ENCODE measurements at regions not wholly inside any gene's neighbourhood (a gene's known extent, or its start where the extent isn't known, plus 50 kb on each side); places are given as distances from the start of the nearest gene placed in this dataset.
"Not testable (repeated sequence)": the region's sequence is repeated elsewhere in the genome, so short reads cannot be mapped to it uniquely, and the experiment has no call there.

DNA sequence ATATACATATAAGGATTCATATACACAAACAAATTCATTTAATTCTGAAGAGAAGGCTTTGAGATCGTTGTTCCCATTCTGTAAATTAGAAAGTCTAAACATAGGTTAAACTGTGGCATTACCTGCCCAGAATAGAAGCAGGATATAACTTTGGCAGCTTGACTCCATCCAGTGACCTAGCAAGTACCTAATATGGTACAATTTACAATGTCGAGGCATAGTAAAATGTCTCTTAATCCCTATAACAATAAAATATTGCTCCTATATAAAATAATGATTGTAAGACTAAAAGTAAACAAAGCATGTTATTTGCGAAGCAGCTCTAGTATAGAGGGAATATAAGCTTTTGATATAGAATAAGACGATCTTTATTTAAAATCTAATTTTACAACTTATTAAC is 756.0 kb downstream of the LUZP2 start:
- Histone ChIP-seq H3K9me3 (ENCODE audit: control extremely low read depth in 1 of 5, control insufficient read depth in 4 of 5, insufficient read depth in 2 of 5, low read depth in 1 of 5, low read length in 4 of 5) (no peaks in the 10 kb centered on the region), H3K36me3 (ENCODE audit: control insufficient read depth in 4 of 4, insufficient read depth in 4 of 4, low read length in 3 of 4) (no peaks in the 10 kb centered on the region), H3K27me3 (replicated peaks in 2 of 5; ENCODE audit: control insufficient read depth in 4 of 5, insufficient read depth in 5 of 5, low read length in 4 of 5) (no peaks in the 10 kb centered on the region), H3K27ac (ENCODE audit: insufficient read depth in 1 of 2, low read depth in 1 of 2, low read length in 2 of 2, poor library complexity in 1 of 2, severe bottlenecking in 2 of 2) (no peak overlapping the region), H3K4me3 (ENCODE audit: control insufficient read depth in 1 of 7, extremely low read depth in 1 of 7, insufficient read depth in 4 of 7, low read depth in 2 of 7, low read length in 6 of 7) (no peak overlapping the region), H3K4me1 (ENCODE audit: control extremely low read depth in 1 of 4, control insufficient read depth in 4 of 4, insufficient read depth in 4 of 4, low read length in 3 of 4) (no peaks in the 10 kb centered on the region)
- ChIA-PET CTCF (no interaction called here), POLR2A (no interaction called here)
- WGBS (ENCODE audit: insufficient coverage) = no CpG with 5 or more reads among the region's 4 CpGs
- no peak for DNase-seq

DNA sequence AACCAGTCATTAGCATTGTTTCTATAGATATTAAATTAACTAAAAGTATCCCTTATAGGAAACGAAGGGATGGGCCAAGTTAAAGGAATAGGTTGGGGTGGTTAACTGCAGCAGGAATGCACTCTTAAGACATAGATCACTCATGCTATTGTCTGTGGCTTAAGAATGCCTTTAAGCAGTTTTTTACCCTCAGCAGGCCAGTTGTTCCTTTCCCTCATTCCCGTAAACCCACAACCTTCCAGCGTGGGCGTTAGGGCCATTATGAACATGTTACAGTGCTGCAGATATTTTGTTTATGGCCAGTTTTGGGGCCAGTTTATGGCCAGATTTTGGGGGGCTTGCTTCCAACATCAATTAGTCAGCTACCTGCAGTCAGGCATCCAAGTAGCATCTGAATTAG is 767.0 kb downstream of the LUZP2 start:
- POLR2A ChIA-PET; DNase-seq; CTCF ChIA-PET; H3K27ac ChIP-seq (ENCODE audit: insufficient read depth in 1 of 2, low read depth in 1 of 2, low read length in 2 of 2, poor library complexity in 1 of 2, severe bottlenecking in 2 of 2); H3K4me3 ChIP-seq (ENCODE audit: control insufficient read depth in 1 of 7, extremely low read depth in 1 of 7, insufficient read depth in 4 of 7, low read depth in 2 of 7, low read length in 6 of 7); H3K36me3 ChIP-seq (ENCODE audit: control insufficient read depth in 4 of 4, insufficient read depth in 4 of 4, low read length in 3 of 4); H3K27me3 ChIP-seq (replicated peaks in 2 of 5; ENCODE audit: control insufficient read depth in 4 of 5, insufficient read depth in 5 of 5, low read length in 4 of 5); H3K9me3 ChIP-seq (ENCODE audit: control extremely low read depth in 1 of 5, control insufficient read depth in 4 of 5, insufficient read depth in 2 of 5, low read depth in 1 of 5, low read length in 4 of 5); H3K4me1 ChIP-seq (ENCODE audit: control extremely low read depth in 1 of 4, control insufficient read depth in 4 of 4, insufficient read depth in 4 of 4, low read length in 3 of 4): not testable (repeated sequence)
- WGBS (ENCODE audit: insufficient coverage) = 100% methylated on average over 3 of the region's 4 CpGs

DNA sequence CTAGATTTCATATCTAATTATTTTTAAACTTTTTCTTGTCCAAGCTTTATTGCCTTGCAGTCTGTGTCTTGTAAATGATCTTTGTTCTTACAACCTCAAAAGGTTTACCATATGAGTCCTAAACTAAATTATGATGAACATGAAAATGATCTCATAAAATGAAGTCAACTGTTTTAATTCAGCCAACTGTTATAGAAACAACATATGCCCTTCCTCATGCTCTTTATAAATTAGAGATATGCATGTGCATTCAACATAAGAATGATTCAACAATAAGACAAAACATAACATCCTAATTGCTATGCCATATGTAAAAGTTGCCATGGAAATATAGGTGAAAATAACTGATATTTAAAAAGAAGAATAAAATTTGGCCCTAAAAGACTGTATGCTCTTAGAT is 774.4 kb downstream of the LUZP2 start:
- Histone ChIP-seq H3K36me3 (ENCODE audit: control insufficient read depth in 4 of 4, insufficient read depth in 4 of 4, low read length in 3 of 4) (no peaks in the 10 kb centered on the region), H3K27me3 (replicated peaks in 2 of 5; ENCODE audit: control insufficient read depth in 4 of 5, insufficient read depth in 5 of 5, low read length in 4 of 5) (no peaks in the 10 kb centered on the region), H3K4me1 (ENCODE audit: control extremely low read depth in 1 of 4, control insufficient read depth in 4 of 4, insufficient read depth in 4 of 4, low read length in 3 of 4) (no peaks in the 10 kb centered on the region), H3K4me3 (ENCODE audit: control insufficient read depth in 1 of 7, extremely low read depth in 1 of 7, insufficient read depth in 4 of 7, low read depth in 2 of 7, low read length in 6 of 7) (no peak overlapping the region), H3K27ac (ENCODE audit: insufficient read depth in 1 of 2, low read depth in 1 of 2, low read length in 2 of 2, poor library complexity in 1 of 2, severe bottlenecking in 2 of 2) (no peak overlapping the region), H3K9me3 (ENCODE audit: control extremely low read depth in 1 of 5, control insufficient read depth in 4 of 5, insufficient read depth in 2 of 5, low read depth in 1 of 5, low read length in 4 of 5) (no peaks in the 10 kb centered on the region)
- ChIA-PET POLR2A (interaction anchor here (0.7 kb wide), 1 partner anchor 61 kb away, joined by 3 read pairs; no protein-coding TSS in a partner anchor), CTCF (no interaction called here)
- DNase-seq = no peak

DNA sequence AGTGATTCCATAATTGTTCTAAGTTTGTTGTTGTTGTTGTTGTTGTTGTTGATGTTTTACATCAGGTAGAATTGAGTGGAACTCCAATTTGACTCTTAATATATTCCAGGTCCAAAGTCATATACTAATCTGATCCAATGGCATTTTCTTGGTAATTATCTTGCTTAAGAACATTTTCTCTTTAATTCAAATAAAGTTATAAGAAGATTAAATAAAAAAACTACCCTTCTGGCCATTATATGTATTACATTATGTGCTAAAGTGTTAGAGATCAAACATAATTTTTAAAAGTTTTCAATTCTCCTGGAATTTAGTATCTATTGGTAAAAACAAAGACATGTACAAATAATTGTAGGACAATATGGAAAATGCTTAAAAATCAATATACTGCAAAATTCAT is 775.4 kb downstream of the LUZP2 start:
- no peak for DNase-seq
- no peak overlapping the region for H3K27ac ChIP-seq (ENCODE audit: insufficient read depth in 1 of 2, low read depth in 1 of 2, low read length in 2 of 2, poor library complexity in 1 of 2, severe bottlenecking in 2 of 2)
- ChIA-PET CTCF (no interaction called here), POLR2A (no interaction called here)
- no peaks in the 10 kb centered on the region for H3K9me3 ChIP-seq (ENCODE audit: control extremely low read depth in 1 of 5, control insufficient read depth in 4 of 5, insufficient read depth in 2 of 5, low read depth in 1 of 5, low read length in 4 of 5)
- H3K27me3 ChIP-seq (replicated peaks in 2 of 5; ENCODE audit: control insufficient read depth in 4 of 5, insufficient read depth in 5 of 5, low read length in 4 of 5) = no peaks in the 10 kb centered on the region
- H3K4me3 ChIP-seq (ENCODE audit: control insufficient read depth in 1 of 7, extremely low read depth in 1 of 7, insufficient read depth in 4 of 7, low read depth in 2 of 7, low read length in 6 of 7) = no peak overlapping the region
- H3K36me3 ChIP-seq (ENCODE audit: control insufficient read depth in 4 of 4, insufficient read depth in 4 of 4, low read length in 3 of 4) = no peaks in the 10 kb centered on the region
- H3K4me1 ChIP-seq (ENCODE audit: control extremely low read depth in 1 of 4, control insufficient read depth in 4 of 4, insufficient read depth in 4 of 4, low read length in 3 of 4) = no peaks in the 10 kb centered on the region

DNA sequence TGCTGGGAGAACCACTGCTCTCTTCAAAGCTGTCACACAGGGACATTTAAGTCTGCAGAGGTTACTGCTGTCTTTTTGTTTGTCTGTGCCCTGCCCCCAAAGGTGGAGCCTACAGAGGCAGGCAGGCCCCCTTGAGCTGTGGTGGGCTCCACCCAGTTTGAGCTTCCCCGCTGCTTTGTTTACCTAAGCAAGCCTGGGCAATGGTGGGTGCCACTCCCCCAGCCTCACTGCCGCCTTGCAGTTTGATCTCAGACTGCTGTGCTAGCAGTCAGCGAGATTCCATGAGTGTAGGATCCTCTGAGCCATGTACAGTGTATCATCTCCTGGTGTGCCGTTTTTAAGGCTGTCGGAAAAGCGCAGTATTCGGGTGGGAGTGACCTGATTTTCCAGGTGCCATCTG is 784.0 kb downstream of the LUZP2 start:
- H3K27me3 ChIP-seq (replicated peaks in 2 of 5; ENCODE audit: control insufficient read depth in 4 of 5, insufficient read depth in 5 of 5, low read length in 4 of 5); H3K4me1 ChIP-seq (ENCODE audit: control extremely low read depth in 1 of 4, control insufficient read depth in 4 of 4, insufficient read depth in 4 of 4, low read length in 3 of 4); POLR2A ChIA-PET; H3K27ac ChIP-seq (ENCODE audit: insufficient read depth in 1 of 2, low read depth in 1 of 2, low read length in 2 of 2, poor library complexity in 1 of 2, severe bottlenecking in 2 of 2); CTCF ChIA-PET; H3K4me3 ChIP-seq (ENCODE audit: control insufficient read depth in 1 of 7, extremely low read depth in 1 of 7, insufficient read depth in 4 of 7, low read depth in 2 of 7, low read length in 6 of 7); H3K36me3 ChIP-seq (ENCODE audit: control insufficient read depth in 4 of 4, insufficient read depth in 4 of 4, low read length in 3 of 4); DNase-seq; H3K9me3 ChIP-seq (ENCODE audit: control extremely low read depth in 1 of 5, control insufficient read depth in 4 of 5, insufficient read depth in 2 of 5, low read depth in 1 of 5, low read length in 4 of 5): not testable (repeated sequence)
- 78% methylated on average over 7 of the region's 7 CpGs for WGBS (ENCODE audit: insufficient coverage)

DNA sequence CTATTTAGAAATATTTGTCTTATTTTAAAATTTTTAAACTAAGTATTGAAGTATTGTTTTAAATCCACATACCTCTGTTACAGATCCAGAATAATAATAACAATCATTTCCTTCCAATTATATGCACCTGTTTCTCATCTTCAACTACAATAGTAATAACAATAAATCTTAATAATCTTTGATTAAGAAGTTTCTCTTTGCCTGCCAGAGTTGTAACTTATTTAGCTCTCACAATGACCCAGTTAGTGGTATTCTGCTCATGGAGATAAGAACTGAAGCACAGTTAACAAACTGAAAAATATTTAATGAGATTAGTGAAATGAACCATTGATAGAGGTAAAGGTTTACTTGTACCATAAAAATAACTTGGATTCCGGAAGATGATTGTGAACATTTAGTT is 796.3 kb downstream of the LUZP2 start:
- no peak overlapping the region for H3K4me3 ChIP-seq (ENCODE audit: control insufficient read depth in 1 of 7, extremely low read depth in 1 of 7, insufficient read depth in 4 of 7, low read depth in 2 of 7, low read length in 6 of 7)
- DNase-seq = no peak
- H3K4me1 ChIP-seq (ENCODE audit: control extremely low read depth in 1 of 4, control insufficient read depth in 4 of 4, insufficient read depth in 4 of 4, low read length in 3 of 4) = no peaks in the 10 kb centered on the region
- H3K27ac ChIP-seq (ENCODE audit: insufficient read depth in 1 of 2, low read depth in 1 of 2, low read length in 2 of 2, poor library complexity in 1 of 2, severe bottlenecking in 2 of 2) = no peak overlapping the region
- H3K9me3 ChIP-seq (ENCODE audit: control extremely low read depth in 1 of 5, control insufficient read depth in 4 of 5, insufficient read depth in 2 of 5, low read depth in 1 of 5, low read length in 4 of 5) = no peaks in the 10 kb centered on the region
- ChIA-PET POLR2A (no interaction called here), CTCF (no interaction called here)
- no peaks in the 10 kb centered on the region for H3K36me3 ChIP-seq (ENCODE audit: control insufficient read depth in 4 of 4, insufficient read depth in 4 of 4, low read length in 3 of 4)
- no peaks in the 10 kb centered on the region for H3K27me3 ChIP-seq (replicated peaks in 2 of 5; ENCODE audit: control insufficient read depth in 4 of 5, insufficient read depth in 5 of 5, low read length in 4 of 5)
- no CpG with 5 or more reads among the region's 1 CpG for WGBS (ENCODE audit: insufficient coverage)

DNA sequence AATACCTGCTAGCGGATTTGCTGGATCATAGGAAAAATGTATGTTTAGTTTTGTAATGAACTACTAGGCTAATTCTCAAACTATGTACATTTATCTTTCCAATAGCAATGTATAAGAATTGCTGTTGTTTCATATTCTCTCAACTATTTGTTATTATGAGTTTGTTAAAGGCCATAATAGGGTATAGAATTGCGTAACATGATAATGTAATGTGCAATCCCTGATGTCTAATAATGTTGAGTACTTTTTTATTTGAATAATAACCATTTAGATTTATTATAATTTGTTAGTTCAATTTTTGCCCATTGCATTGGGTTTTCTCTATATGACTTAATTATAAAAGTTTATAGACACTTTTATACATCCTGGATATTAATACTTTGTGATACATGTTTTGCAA is 801.6 kb downstream of the LUZP2 start:
- no peaks in the 10 kb centered on the region for H3K4me1 ChIP-seq (ENCODE audit: control extremely low read depth in 1 of 4, control insufficient read depth in 4 of 4, insufficient read depth in 4 of 4, low read length in 3 of 4)
- H3K9me3 ChIP-seq (ENCODE audit: control extremely low read depth in 1 of 5, control insufficient read depth in 4 of 5, insufficient read depth in 2 of 5, low read depth in 1 of 5, low read length in 4 of 5) = peaks cover 0 to 4% (median 0%) of the 10 kb centered on the region in 5 experiments
- WGBS (ENCODE audit: insufficient coverage) = no CpG with 5 or more reads among the region's 2 CpGs
- no peak overlapping the region for H3K4me3 ChIP-seq (ENCODE audit: control insufficient read depth in 1 of 7, extremely low read depth in 1 of 7, insufficient read depth in 4 of 7, low read depth in 2 of 7, low read length in 6 of 7)
- CTCF ChIA-PET = no interaction called here
- no peak for DNase-seq
- H3K36me3 ChIP-seq (ENCODE audit: control insufficient read depth in 4 of 4, insufficient read depth in 4 of 4, low read length in 3 of 4) = no peaks in the 10 kb centered on the region
- POLR2A ChIA-PET = no interaction called here
- H3K27me3 ChIP-seq (replicated peaks in 2 of 5; ENCODE audit: control insufficient read depth in 4 of 5, insufficient read depth in 5 of 5, low read length in 4 of 5) = no peaks in the 10 kb centered on the region
- H3K27ac ChIP-seq (ENCODE audit: insufficient read depth in 1 of 2, low read depth in 1 of 2, low read length in 2 of 2, poor library complexity in 1 of 2, severe bottlenecking in 2 of 2) = no peak overlapping the region

DNA sequence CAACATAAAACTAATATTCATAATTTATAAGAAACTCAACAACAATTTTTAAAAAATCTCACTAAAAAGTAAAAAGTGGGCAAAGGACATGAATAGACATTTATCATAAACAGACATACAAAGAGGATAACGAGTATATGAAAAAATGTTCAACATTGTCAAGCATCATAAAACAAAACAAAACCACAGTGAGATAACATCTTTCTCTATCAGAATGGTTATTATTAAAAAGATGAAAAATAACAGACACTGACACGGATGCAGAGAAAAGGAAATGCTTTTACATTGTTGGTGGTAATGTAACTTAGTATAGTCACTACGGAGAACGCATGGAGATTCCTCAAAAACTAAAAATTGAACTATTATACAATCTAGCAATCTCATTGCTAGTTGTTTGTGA is 813.0 kb downstream of the LUZP2 start:
- Histone ChIP-seq H3K4me1 (ENCODE audit: control extremely low read depth in 1 of 4, control insufficient read depth in 4 of 4, insufficient read depth in 4 of 4, low read length in 3 of 4) (no peaks in the 10 kb centered on the region), H3K9me3 (ENCODE audit: control extremely low read depth in 1 of 5, control insufficient read depth in 4 of 5, insufficient read depth in 2 of 5, low read depth in 1 of 5, low read length in 4 of 5) (no peaks in the 10 kb centered on the region), H3K4me3 (ENCODE audit: control insufficient read depth in 1 of 7, extremely low read depth in 1 of 7, insufficient read depth in 4 of 7, low read depth in 2 of 7, low read length in 6 of 7) (no peak overlapping the region), H3K36me3 (ENCODE audit: control insufficient read depth in 4 of 4, insufficient read depth in 4 of 4, low read length in 3 of 4) (no peaks in the 10 kb centered on the region), H3K27ac (ENCODE audit: insufficient read depth in 1 of 2, low read depth in 1 of 2, low read length in 2 of 2, poor library complexity in 1 of 2, severe bottlenecking in 2 of 2) (no peak overlapping the region), H3K27me3 (replicated peaks in 2 of 5; ENCODE audit: control insufficient read depth in 4 of 5, insufficient read depth in 5 of 5, low read length in 4 of 5) (no peaks in the 10 kb centered on the region)
- CTCF ChIA-PET = no interaction called here
- POLR2A ChIA-PET = no interaction called here
- no peak for DNase-seq
- WGBS (ENCODE audit: insufficient coverage) = no CpG with 5 or more reads among the region's 4 CpGs
